Loucy (cell line): ENCODE measurements at regions not wholly inside any gene's neighbourhood (a gene's known extent, or its start where the extent isn't known, plus 50 kb on each side); places are given as distances from the start of the nearest gene placed in this dataset.

ENCODE experiments used
- H2AFZ ChIP-seq: fragments of 200-600 bp; sonication (generic); 2 replicates; pipeline ENCODE4 v1.6.0; 2016; ENCODE audit warnings: antibody characterized with exemption, mild to moderate bottlenecking, low read length, moderate library complexity
- H3F3A ChIP-seq: fragments of 200-600 bp; 2 replicates; pipeline ENCODE4 v1.6.0; 2016; ENCODE audit warnings: antibody characterized with exemption, low read depth, mild to moderate bottlenecking
- H3K27me3 ChIP-seq: fragments of 200-600 bp; sonication (generic); 2 replicates; pipeline ENCODE4 v1.6.1; 2014; ENCODE audit warnings: low read length, mild to moderate bottlenecking; ENCODE audit not compliant: insufficient read depth, poor library complexity, severe bottlenecking
- H3K36me3 ChIP-seq: fragments of 200-600 bp; sonication (generic); 2 replicates; pipeline ENCODE4 v1.6.1; 2016; ENCODE audit warnings: low read length; ENCODE audit not compliant: insufficient read depth
- H3K4me1 ChIP-seq: fragments of 200-600 bp; sonication (generic); 2 replicates; pipeline ENCODE4 v1.5.1; 2014; ENCODE audit warnings: low read length, mild to moderate bottlenecking; ENCODE audit not compliant: insufficient read depth, poor library complexity, severe bottlenecking
- H3K4me2 ChIP-seq: fragments of 200-600 bp; sonication (generic); 2 replicates; pipeline ENCODE4 v1.6.0; 2014; ENCODE audit warnings: antibody characterized with exemption, low read length, low read depth, mild to moderate bottlenecking; ENCODE audit not compliant: poor library complexity, severe bottlenecking
- H3K4me3 ChIP-seq: fragments of 200-600 bp; sonication (generic); 2 replicates; pipeline ENCODE4 v1.5.1; 2014; ENCODE audit warnings: low read length, mild to moderate bottlenecking, mixed read lengths; ENCODE audit not compliant: poor library complexity, severe bottlenecking
- H3K79me2 ChIP-seq: fragments of 200-600 bp; sonication (generic); 2 replicates; pipeline ENCODE4 v1.6.1; 2014; ENCODE audit warnings: low read length; ENCODE audit not compliant: insufficient read depth
- H3K9ac ChIP-seq: fragments of 200-600 bp; sonication (generic); 2 replicates; pipeline ENCODE4 v1.6.0; 2014; ENCODE audit warnings: mild to moderate bottlenecking, low read depth, low read length, moderate library complexity; ENCODE audit not compliant: poor library complexity, severe bottlenecking
- H3K9me2 ChIP-seq: fragments of 200-600 bp; sonication (generic); replicated peaks from 2 replicates; pipeline ENCODE4 v1.6.1; 2016; ENCODE audit warnings: low read depth, low read length, mixed read lengths
- H3K9me3 ChIP-seq: fragments of 200-600 bp; sonication (generic); 2 replicates; pipeline ENCODE4 v1.6.1; 2014; ENCODE audit warnings: mild to moderate bottlenecking, antibody characterized with exemption, low read length, low read depth; ENCODE audit not compliant: insufficient read depth
- H4K20me1 ChIP-seq: fragments of 200-600 bp; sonication (generic); 2 replicates; pipeline ENCODE4 v1.6.0; 2014; ENCODE audit warnings: antibody characterized with exemption, low read length, mild to moderate bottlenecking; ENCODE audit not compliant: insufficient read depth, poor library complexity, severe bottlenecking
- EZH2phosphoT487 ChIP-seq: fragments of 200-600 bp; IDR thresholded peaks from 2 replicates; pipeline ENCODE4 v1.6.1; 2018; ENCODE audit warnings: antibody characterized with exemption, mild to moderate bottlenecking, moderate library complexity, borderline replicate concordance
- TF ChIP-seq, protein P1 (sequence below): fragments of 200-600 bp; sonication (generic); conservative IDR thresholded peaks from 2 replicates; pipeline ENCODE4 v1.5.1; 2014; ENCODE audit warnings: mild to moderate bottlenecking, antibody characterized with exemption, low read length

DNA sequence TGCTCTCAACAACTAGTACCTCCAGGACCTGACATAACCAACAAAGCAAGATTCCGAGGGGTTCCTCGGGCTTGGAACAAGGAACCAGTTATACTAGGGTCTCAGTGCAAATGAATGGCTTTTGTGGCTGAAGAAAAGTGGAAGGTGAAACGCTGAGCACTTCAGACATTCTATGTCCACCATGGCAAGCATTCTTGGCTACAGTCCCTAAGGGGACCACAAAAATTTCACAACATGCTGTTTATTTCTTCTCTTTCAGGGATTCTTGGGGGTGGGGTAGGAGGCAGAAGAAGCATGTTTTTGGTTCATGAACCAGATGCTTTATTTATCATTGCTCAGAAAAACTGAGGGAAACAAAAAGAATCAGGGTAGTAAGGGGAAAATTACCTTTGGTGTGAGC lies 479.9 kb upstream of the CDH11 start:
- Histone ChIP-seq H3K4me3 (no peak overlapping the region), H3K4me2 (no peak overlapping the region), H3K9me3 (no peaks in the 10 kb centered on the region; the same call in 1 of the 2 replicates), H3F3A (no peaks in the 10 kb centered on the region), H3K79me2 (no peaks in the 10 kb centered on the region), H3K9me2 (no peaks in the 10 kb centered on the region), H4K20me1 (no peaks in the 10 kb centered on the region), H3K36me3 (no peaks in the 10 kb centered on the region), H3K9ac (no peak overlapping the region), H2AFZ (no peak overlapping the region), H3K27me3 (no peaks in the 10 kb centered on the region), H3K4me1 (no peaks in the 10 kb centered on the region)
- TF ChIP-seq EZH2phosphoT487, result no peak
- TF ChIP-seq, protein P1, sequence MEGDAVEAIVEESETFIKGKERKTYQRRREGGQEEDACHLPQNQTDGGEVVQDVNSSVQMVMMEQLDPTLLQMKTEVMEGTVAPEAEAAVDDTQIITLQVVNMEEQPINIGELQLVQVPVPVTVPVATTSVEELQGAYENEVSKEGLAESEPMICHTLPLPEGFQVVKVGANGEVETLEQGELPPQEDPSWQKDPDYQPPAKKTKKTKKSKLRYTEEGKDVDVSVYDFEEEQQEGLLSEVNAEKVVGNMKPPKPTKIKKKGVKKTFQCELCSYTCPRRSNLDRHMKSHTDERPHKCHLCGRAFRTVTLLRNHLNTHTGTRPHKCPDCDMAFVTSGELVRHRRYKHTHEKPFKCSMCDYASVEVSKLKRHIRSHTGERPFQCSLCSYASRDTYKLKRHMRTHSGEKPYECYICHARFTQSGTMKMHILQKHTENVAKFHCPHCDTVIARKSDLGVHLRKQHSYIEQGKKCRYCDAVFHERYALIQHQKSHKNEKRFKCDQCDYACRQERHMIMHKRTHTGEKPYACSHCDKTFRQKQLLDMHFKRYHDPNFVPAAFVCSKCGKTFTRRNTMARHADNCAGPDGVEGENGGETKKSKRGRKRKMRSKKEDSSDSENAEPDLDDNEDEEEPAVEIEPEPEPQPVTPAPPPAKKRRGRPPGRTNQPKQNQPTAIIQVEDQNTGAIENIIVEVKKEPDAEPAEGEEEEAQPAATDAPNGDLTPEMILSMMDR, result no peak

DNA sequence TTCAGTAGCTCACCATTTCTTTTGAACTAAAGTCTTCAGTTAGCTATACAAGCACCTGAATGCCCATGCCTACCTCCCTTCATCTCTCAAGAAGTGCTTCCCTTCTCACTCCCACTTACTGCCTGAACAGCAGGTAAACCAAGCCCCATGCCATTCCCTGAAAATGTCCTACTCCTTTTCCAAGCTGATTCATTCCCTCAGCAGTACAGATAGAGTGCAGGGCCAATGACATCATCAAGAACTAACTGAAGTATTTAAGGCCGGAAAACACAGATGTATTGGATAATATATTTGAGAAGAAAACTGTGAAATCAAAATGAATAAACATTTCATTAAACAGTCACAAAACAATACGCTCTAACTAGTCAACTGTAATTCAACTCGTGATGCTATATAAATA lies 478.8 kb upstream of the CDH11 start:
- no peaks in the 10 kb centered on the region for H3F3A ChIP-seq
- no peaks in the 10 kb centered on the region for H3K9me2 ChIP-seq
- no peaks in the 10 kb centered on the region for H3K4me1 ChIP-seq
- no peak overlapping the region for H3K9ac ChIP-seq
- H3K79me2 ChIP-seq, result no peaks in the 10 kb centered on the region
- H3K4me3 ChIP-seq, result no peak overlapping the region
- TF ChIP-seq, protein P1, result no peak
- no peak for TF ChIP-seq EZH2phosphoT487
- no peaks in the 10 kb centered on the region for H3K36me3 ChIP-seq
- H3K9me3 ChIP-seq, result no peaks in the 10 kb centered on the region; the same call in 1 of the 2 replicates
- H3K27me3 ChIP-seq, result no peaks in the 10 kb centered on the region
- H3K4me2 ChIP-seq, result no peak overlapping the region
- H2AFZ ChIP-seq, result no peak overlapping the region
- no peaks in the 10 kb centered on the region for H4K20me1 ChIP-seq

DNA sequence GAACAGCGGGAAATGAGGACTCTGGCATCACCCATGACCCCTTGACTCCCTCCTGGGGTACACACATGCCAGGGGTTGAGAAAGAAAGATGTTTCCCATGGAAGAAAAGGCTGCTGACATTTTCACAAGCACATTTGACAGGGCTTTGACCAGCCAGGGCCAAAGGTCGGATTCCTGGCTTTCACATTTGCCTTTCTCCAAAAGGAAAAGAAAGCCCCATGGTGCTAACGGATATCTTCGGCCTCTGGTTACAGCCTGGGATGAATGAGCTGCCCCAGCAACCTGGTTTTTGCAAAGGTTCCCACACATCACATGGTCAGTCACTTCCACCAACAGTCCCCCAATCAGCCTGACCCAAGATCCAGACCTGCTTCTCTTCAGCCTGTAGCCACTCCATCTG lies 478.2 kb upstream of the CDH11 start:
- no peak overlapping the region for H2AFZ ChIP-seq
- H4K20me1 ChIP-seq, result no peaks in the 10 kb centered on the region
- H3K36me3 ChIP-seq, result no peaks in the 10 kb centered on the region
- H3K9me2 ChIP-seq, result no peaks in the 10 kb centered on the region
- no peak for TF ChIP-seq EZH2phosphoT487
- TF ChIP-seq, protein P1, result no peak
- no peaks in the 10 kb centered on the region for H3F3A ChIP-seq
- no peak overlapping the region for H3K4me2 ChIP-seq
- H3K4me3 ChIP-seq, result no peak overlapping the region
- no peak overlapping the region for H3K9ac ChIP-seq
- H3K27me3 ChIP-seq, result no peaks in the 10 kb centered on the region
- H3K9me3 ChIP-seq, result no peaks in the 10 kb centered on the region; the same call in 1 of the 2 replicates
- H3K4me1 ChIP-seq, result no peaks in the 10 kb centered on the region
- no peaks in the 10 kb centered on the region for H3K79me2 ChIP-seq
